ENCODE measurements at regions not wholly inside any gene's neighbourhood (a gene's known extent, or its start where the extent isn't known, plus 50 kb on each side); places are given as distances from the start of the nearest gene placed in this dataset.

DNA sequence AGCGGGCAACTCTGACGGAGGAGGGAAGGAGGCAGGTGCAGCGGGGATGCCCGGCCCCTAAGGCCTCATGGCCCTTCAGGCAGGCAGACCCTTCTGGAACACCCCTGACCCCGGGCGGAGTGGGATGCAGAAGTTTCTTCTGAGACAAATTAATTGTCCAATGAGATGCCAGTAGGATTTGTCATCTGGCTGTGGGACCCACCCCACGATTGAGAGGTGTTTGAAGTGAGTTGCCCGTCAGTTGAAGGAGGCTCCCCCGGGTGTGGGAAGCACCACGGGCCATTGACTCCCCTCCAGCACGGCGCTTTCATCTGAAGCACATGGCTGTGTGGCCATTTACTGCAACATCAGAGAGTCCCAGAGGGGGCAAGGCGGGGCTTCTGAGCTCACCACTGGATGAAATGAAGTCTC is 527.8 kb downstream of the BRD1 start:
- Histone ChIP-seq H3K27me3 (ENCODE audit: insufficient read depth, low read length, poor library complexity, severe bottlenecking) (no peaks in the 10 kb centered on the region), H3K9me3 (ENCODE audit: insufficient read depth, low read depth, low read length) (peaks cover 8% of the 10 kb centered on the region; the same call in 1 of the 2 replicates), H3K36me3 (ENCODE audit: insufficient read depth, low read length) (no peaks in the 10 kb centered on the region), H2AFZ (ENCODE audit: low read length) (no peak overlapping the region), H3K4me1 (ENCODE audit: insufficient read depth, low read length, poor library complexity, severe bottlenecking) (no peaks in the 10 kb centered on the region), H3K9me2 (replicated peaks; ENCODE audit: low read depth, low read length) (no peaks in the 10 kb centered on the region), H3K79me2 (ENCODE audit: insufficient read depth, low read length) (no peaks in the 10 kb centered on the region), H4K20me1 (ENCODE audit: insufficient read depth, low read length, poor library complexity, severe bottlenecking) (no peaks in the 10 kb centered on the region), H3K9ac (ENCODE audit: low read depth, low read length, poor library complexity, severe bottlenecking) (no peak overlapping the region), H3F3A (ENCODE audit: low read depth) (no peaks in the 10 kb centered on the region), H3K4me3 (ENCODE audit: low read length, poor library complexity, severe bottlenecking) (no peak overlapping the region), H3K4me2 (ENCODE audit: low read depth, low read length, poor library complexity, severe bottlenecking) (no peak overlapping the region)
- no peak for TF ChIP-seq EZH2phosphoT487 (IDR thresholded peaks at IDR 0.05; ENCODE audit: borderline replicate concordance)
- TF ChIP-seq, protein P1, sequence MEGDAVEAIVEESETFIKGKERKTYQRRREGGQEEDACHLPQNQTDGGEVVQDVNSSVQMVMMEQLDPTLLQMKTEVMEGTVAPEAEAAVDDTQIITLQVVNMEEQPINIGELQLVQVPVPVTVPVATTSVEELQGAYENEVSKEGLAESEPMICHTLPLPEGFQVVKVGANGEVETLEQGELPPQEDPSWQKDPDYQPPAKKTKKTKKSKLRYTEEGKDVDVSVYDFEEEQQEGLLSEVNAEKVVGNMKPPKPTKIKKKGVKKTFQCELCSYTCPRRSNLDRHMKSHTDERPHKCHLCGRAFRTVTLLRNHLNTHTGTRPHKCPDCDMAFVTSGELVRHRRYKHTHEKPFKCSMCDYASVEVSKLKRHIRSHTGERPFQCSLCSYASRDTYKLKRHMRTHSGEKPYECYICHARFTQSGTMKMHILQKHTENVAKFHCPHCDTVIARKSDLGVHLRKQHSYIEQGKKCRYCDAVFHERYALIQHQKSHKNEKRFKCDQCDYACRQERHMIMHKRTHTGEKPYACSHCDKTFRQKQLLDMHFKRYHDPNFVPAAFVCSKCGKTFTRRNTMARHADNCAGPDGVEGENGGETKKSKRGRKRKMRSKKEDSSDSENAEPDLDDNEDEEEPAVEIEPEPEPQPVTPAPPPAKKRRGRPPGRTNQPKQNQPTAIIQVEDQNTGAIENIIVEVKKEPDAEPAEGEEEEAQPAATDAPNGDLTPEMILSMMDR (conservative IDR thresholded peaks at IDR 0.05; ENCODE audit: low read length), result no peak

DNA sequence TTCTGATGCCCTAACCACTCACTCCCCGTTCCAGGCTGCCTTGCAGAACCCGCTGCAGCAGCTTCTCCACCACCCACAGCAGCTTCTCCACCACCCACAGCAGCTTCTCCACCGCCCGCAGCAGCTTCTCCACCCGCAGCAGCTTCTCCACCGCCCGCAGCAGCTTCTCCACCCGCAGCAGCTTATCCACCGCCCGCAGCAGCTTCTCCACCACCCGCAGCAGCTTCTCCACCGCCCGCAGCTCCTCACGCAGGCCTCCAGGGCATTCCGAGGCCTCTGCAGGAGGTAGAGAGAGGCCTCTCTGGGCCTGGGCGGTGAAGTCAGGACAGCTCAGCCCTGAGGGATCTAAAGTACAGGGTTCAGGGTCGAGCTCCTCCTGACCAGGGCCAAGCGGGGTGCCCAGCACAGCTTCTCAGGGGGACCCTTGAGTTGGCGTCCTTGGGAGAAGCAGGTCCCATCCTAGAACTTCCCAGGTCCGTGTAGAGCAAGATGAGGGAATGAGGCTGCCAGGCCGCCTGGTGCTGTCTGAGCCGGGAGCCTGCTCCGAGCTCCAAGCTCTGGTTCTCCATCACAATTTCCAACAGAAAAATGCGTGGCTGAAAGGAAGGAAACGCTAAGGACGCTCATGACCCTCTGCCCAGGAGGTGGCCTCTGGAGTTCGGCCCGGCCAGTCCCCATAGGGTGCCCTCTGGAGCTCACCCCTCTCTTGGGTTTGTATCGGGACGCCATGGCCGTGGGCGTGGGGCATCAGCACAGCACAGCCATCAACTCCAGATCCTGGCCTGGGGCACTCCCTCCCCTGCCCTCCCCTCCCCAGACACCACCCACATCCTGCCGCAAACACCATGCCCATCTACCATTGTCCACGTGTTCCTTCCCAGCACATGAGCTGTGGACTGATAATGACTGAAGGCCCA is 528.6 kb downstream of the BRD1 start:
- no peaks in the 10 kb centered on the region for H3K9me2 ChIP-seq (replicated peaks; ENCODE audit: low read depth, low read length)
- H3K27me3 ChIP-seq (ENCODE audit: insufficient read depth, low read length, poor library complexity, severe bottlenecking), result no peaks in the 10 kb centered on the region
- no peak overlapping the region for H3K9ac ChIP-seq (ENCODE audit: low read depth, low read length, poor library complexity, severe bottlenecking)
- H3F3A ChIP-seq (ENCODE audit: low read depth), result no peaks in the 10 kb centered on the region
- no peak for TF ChIP-seq EZH2phosphoT487 (IDR thresholded peaks at IDR 0.05; ENCODE audit: borderline replicate concordance)
- TF ChIP-seq, protein P1 (conservative IDR thresholded peaks at IDR 0.05; ENCODE audit: low read length), result no peak
- no peak overlapping the region for H2AFZ ChIP-seq (ENCODE audit: low read length)
- H3K79me2 ChIP-seq (ENCODE audit: insufficient read depth, low read length), result no peaks in the 10 kb centered on the region
- no peaks in the 10 kb centered on the region for H4K20me1 ChIP-seq (ENCODE audit: insufficient read depth, low read length, poor library complexity, severe bottlenecking)
- no peaks in the 10 kb centered on the region for H3K4me1 ChIP-seq (ENCODE audit: insufficient read depth, low read length, poor library complexity, severe bottlenecking)
- no peak overlapping the region for H3K4me2 ChIP-seq (ENCODE audit: low read depth, low read length, poor library complexity, severe bottlenecking)
- peaks cover 11% of the 10 kb centered on the region; the same call in 1 of the 2 replicates for H3K9me3 ChIP-seq (ENCODE audit: insufficient read depth, low read depth, low read length)
- H3K4me3 ChIP-seq (ENCODE audit: low read length, poor library complexity, severe bottlenecking), result no peak overlapping the region
- H3K36me3 ChIP-seq (ENCODE audit: insufficient read depth, low read length), result no peaks in the 10 kb centered on the region

DNA sequence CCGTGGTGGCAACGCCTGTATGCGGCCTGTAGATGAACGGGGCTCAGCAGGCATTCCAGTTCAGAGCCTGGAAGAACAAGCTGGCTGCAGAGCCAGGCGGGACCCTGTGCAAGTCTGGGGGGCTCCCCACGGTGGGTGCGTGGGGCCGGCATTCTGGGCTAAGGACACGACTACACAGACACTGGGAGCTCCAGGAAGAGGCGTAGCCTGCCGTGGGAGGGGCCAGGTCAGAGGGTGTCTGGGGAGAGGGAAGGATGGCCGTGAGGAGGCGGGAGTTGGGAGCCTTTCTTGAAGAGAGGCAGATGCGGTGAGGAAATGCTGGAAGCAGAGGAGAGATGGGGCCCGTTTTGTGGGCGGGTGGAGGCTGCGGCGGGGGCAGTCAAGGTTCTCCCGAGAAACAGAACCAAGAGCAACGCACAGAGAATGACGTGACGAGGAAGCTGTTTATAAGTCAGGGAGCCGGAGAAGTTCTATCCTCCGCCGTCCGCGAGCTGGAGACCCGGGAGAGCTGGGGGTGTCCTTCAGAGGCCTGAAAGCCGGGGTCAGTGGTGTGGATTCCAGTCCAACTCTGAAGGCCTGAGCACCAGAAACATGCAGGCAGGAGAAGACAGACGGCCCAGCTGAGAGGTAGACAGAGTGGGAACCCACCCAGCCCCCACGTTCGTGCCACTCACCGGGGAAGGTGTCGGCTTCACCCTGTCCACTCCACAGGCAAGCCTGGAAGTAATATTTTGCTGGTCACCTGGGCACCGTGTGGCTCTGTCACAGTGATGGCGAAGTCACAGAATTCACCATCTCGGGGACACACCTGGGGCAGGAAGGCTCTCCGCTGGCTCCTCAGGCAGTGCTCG is 529.6 kb downstream of the BRD1 start:
- no peaks in the 10 kb centered on the region for H3K27me3 ChIP-seq (ENCODE audit: insufficient read depth, low read length, poor library complexity, severe bottlenecking)
- H3K9me2 ChIP-seq (replicated peaks; ENCODE audit: low read depth, low read length), result no peaks in the 10 kb centered on the region
- H3F3A ChIP-seq (ENCODE audit: low read depth), result no peaks in the 10 kb centered on the region
- H4K20me1 ChIP-seq (ENCODE audit: insufficient read depth, low read length, poor library complexity, severe bottlenecking), result no peaks in the 10 kb centered on the region
- no peak overlapping the region for H3K4me2 ChIP-seq (ENCODE audit: low read depth, low read length, poor library complexity, severe bottlenecking)
- no peaks in the 10 kb centered on the region for H3K79me2 ChIP-seq (ENCODE audit: insufficient read depth, low read length)
- H3K9me3 ChIP-seq (ENCODE audit: insufficient read depth, low read depth, low read length), result peaks cover 14% of the 10 kb centered on the region; the same call in 1 of the 2 replicates
- TF ChIP-seq, protein P1 (conservative IDR thresholded peaks at IDR 0.05; ENCODE audit: low read length), result no peak
- no peak for TF ChIP-seq EZH2phosphoT487 (IDR thresholded peaks at IDR 0.05; ENCODE audit: borderline replicate concordance)
- H3K36me3 ChIP-seq (ENCODE audit: insufficient read depth, low read length), result no peaks in the 10 kb centered on the region
- no peak overlapping the region for H3K4me3 ChIP-seq (ENCODE audit: low read length, poor library complexity, severe bottlenecking)
- H3K4me1 ChIP-seq (ENCODE audit: insufficient read depth, low read length, poor library complexity, severe bottlenecking), result no peaks in the 10 kb centered on the region
- H2AFZ ChIP-seq (ENCODE audit: low read length), result no peak overlapping the region
- H3K9ac ChIP-seq (ENCODE audit: low read depth, low read length, poor library complexity, severe bottlenecking), result no peak overlapping the region
